HEK293 (cell line): ENCODE measurements at regions not wholly inside any gene's neighbourhood (a gene's known extent, or its start where the extent isn't known, plus 50 kb on each side); places are given as distances from the start of the nearest gene placed in this dataset.

Experiments used
- CTCF ChIA-PET: fragments of 350-600 bp; formaldehyde crosslinking; extraction: SDS; loops from one replicate; lab custom pipeline; 2021; ENCODE audit warnings: antibody characterized with exemption; lab: Yijun Ruan, JAX
- POLR2A ChIA-PET: fragments of 300-600 bp; formaldehyde crosslinking; extraction: SDS; loops from one replicate; lab custom pipeline; 2020; ENCODE audit warnings: antibody characterized with exemption, inconsistent platforms; lab: Yijun Ruan, JAX
- H3K27ac ChIP-seq: fragments of 200-500 bp; sonication (Bioruptor generic); 2 replicates; pipeline ENCODE4 v1.5.1; 2014; ENCODE audit warnings: low read depth, low read length, control low read depth, inconsistent platforms; ENCODE audit errors: extremely low read depth
- H3K36me3 ChIP-seq, 2 experiments: fragments of 200-500 bp in 1 of 2; sonication (Bioruptor generic) in 1 of 2; 1 replicate in 1 of 2; 2 replicates in 1 of 2; pipeline ENCODE4 v1.5.1; 2014 to 2017; ENCODE audit warnings: inconsistent platforms in 2 of 2, low read length in 2 of 2; ENCODE audit not compliant: control insufficient read depth in 2 of 2, insufficient read depth in 1 of 2
- H3K4me1 ChIP-seq: fragments of 200-500 bp; sonication (Bioruptor generic); 2 replicates; pipeline ENCODE4 v1.5.1; 2014; ENCODE audit warnings: mild to moderate bottlenecking, low read length, inconsistent platforms; ENCODE audit not compliant: control insufficient read depth, insufficient read depth
- H3K4me3 ChIP-seq: 2 replicates; pipeline ENCODE4 v1.5.1; 2011; ENCODE audit warnings: low read depth, mild to moderate bottlenecking, control low read depth, low read length, moderate library complexity
- H3K9me3 ChIP-seq: fragments of 200-500 bp; sonication (Bioruptor generic); 2 replicates; pipeline ENCODE4 v1.5.1; 2014; ENCODE audit warnings: low read depth, low read length, inconsistent platforms; ENCODE audit not compliant: control insufficient read depth, insufficient read depth
- ELK4 ChIP-seq: IDR thresholded peaks from 2 replicates; pipeline ENCODE4 v1.6.1; 2011; ENCODE audit warnings: mild to moderate bottlenecking, low read depth, low read length, borderline replicate concordance
- FEZF1 ChIP-seq: fragments of 450-650 bp; formaldehyde crosslinking; IDR thresholded peaks from 2 replicates; pipeline ENCODE4 v1.5.1; 2016; ENCODE audit warnings: missing biosample characterization, missing genetic modification characterization
- HOXA7 ChIP-seq: sonication (generic); formaldehyde crosslinking; IDR thresholded peaks from 2 replicates; pipeline ENCODE4 v1.8.1; 2022; ENCODE audit warnings: missing genetic modification reagents, borderline replicate concordance
- KLF1 ChIP-seq: fragments of 450-650 bp; formaldehyde crosslinking; IDR thresholded peaks from 2 replicates; pipeline ENCODE4 v1.5.1; 2016; ENCODE audit warnings: missing biosample characterization, missing genetic modification characterization
- PATZ1 ChIP-seq: fragments of 450-650 bp; formaldehyde crosslinking; IDR thresholded peaks from 2 replicates; pipeline ENCODE4 v1.5.1; 2016; ENCODE audit warnings: missing biosample characterization, missing genetic modification characterization
- REST ChIP-seq: fragments of 450-650 bp; formaldehyde crosslinking; IDR thresholded peaks from 2 replicates; pipeline ENCODE4 v1.5.1; 2016; ENCODE audit warnings: missing biosample characterization, missing genetic modification characterization
- SP3 ChIP-seq: fragments of 450-650 bp; formaldehyde crosslinking; IDR thresholded peaks from 2 replicates; pipeline ENCODE4 v1.5.1; 2016; ENCODE audit warnings: missing biosample characterization, missing genetic modification characterization
- ZBTB10 ChIP-seq: fragments of 450-650 bp; formaldehyde crosslinking; IDR thresholded peaks from 2 replicates; pipeline ENCODE4 v1.5.1; 2016; ENCODE audit warnings: missing biosample characterization, missing genetic modification characterization
- ZBTB26 ChIP-seq: fragments of 450-650 bp; formaldehyde crosslinking; optimal IDR thresholded peaks from 2 replicates; pipeline ENCODE3; 2016; ENCODE audit warnings: missing biosample characterization, mild to moderate bottlenecking, missing genetic modification characterization
- ZEB2 ChIP-seq: fragments of 450-650 bp; formaldehyde crosslinking; IDR thresholded peaks from 2 replicates; pipeline ENCODE4 v1.5.1; 2016; ENCODE audit warnings: missing biosample characterization, missing genetic modification characterization
- ZFP3 ChIP-seq: fragments of 450-650 bp; formaldehyde crosslinking; IDR thresholded peaks from 2 replicates; pipeline ENCODE4 v1.5.1; 2016; ENCODE audit warnings: low read depth, missing biosample characterization, missing genetic modification characterization
- ZNF140 ChIP-seq: fragments of 450-650 bp; formaldehyde crosslinking; IDR thresholded peaks from 2 replicates; pipeline ENCODE4 v1.5.1; 2016; ENCODE audit warnings: missing biosample characterization, missing genetic modification characterization
- ZNF362 ChIP-seq: fragments of 450-650 bp; formaldehyde crosslinking; IDR thresholded peaks from 2 replicates; pipeline ENCODE4 v1.5.1; 2016; ENCODE audit warnings: missing biosample characterization, missing genetic modification characterization
- ZNF391 ChIP-seq: fragments of 450-650 bp; formaldehyde crosslinking; IDR thresholded peaks from 2 replicates; pipeline ENCODE4 v1.5.1; 2016; ENCODE audit warnings: low read depth, missing biosample characterization, missing genetic modification characterization, borderline replicate concordance
- ZNF394 ChIP-seq: fragments of 450-650 bp; formaldehyde crosslinking; IDR thresholded peaks from 2 replicates; pipeline ENCODE4 v1.5.1; 2016; ENCODE audit warnings: missing biosample characterization, missing genetic modification characterization, mild to moderate bottlenecking, moderate library complexity, borderline replicate concordance
- ZNF398 ChIP-seq: fragments of 450-650 bp; formaldehyde crosslinking; IDR thresholded peaks from 2 replicates; pipeline ENCODE4 v1.5.1; 2017; ENCODE audit warnings: missing biosample characterization, missing genetic modification characterization
- ZNF629 ChIP-seq: fragments of 450-650 bp; formaldehyde crosslinking; IDR thresholded peaks from 2 replicates; pipeline ENCODE4 v1.5.1; 2017; ENCODE audit warnings: missing biosample characterization, missing genetic modification characterization
- ZNF777 ChIP-seq: fragments of 450-650 bp; formaldehyde crosslinking; IDR thresholded peaks from 2 replicates; pipeline ENCODE4 v1.5.1; 2017; ENCODE audit warnings: missing biosample characterization, missing genetic modification characterization, borderline replicate concordance
- ZNF830 ChIP-seq: fragments of 450-650 bp; IDR thresholded peaks from 2 replicates; pipeline ENCODE4 v1.5.0; 2018; ENCODE audit warnings: missing biosample characterization, missing genetic modification characterization, low read depth, mild to moderate bottlenecking, moderate library complexity
- ZSCAN16 ChIP-seq: fragments of 450-650 bp; formaldehyde crosslinking; IDR thresholded peaks from 2 replicates; pipeline ENCODE4 v1.5.1; 2016; ENCODE audit warnings: missing biosample characterization, missing genetic modification characterization
- ZSCAN30 ChIP-seq: fragments of 450-650 bp; IDR thresholded peaks from 2 replicates; pipeline ENCODE4 v1.5.1; 2018; ENCODE audit warnings: missing biosample characterization, mild to moderate bottlenecking, missing genetic modification characterization, moderate library complexity

GRCh38 chr6:72551470-72551869 lies 70.4 kb upstream of the KCNQ5 start:
- Histone ChIP-seq H3K9me3 (no peaks in the 10 kb centered on the region), H3K36me3 (no peaks in the 10 kb centered on the region), H3K4me1 (no peaks in the 10 kb centered on the region), H3K27ac (no peak overlapping the region), H3K4me3 (no peak overlapping the region)
- CTCF ChIA-PET = no interaction called here
- POLR2A ChIA-PET = no interaction called here
- TF ChIP-seq ZNF391 (tag by site-specific recombination) = no peak
- no peak for TF ChIP-seq FEZF1 (tag by site-specific recombination)

GRCh38 chr6:72552938-72553337 lies 68.9 kb upstream of the KCNQ5 start:
- no peaks in the 10 kb centered on the region for H3K9me3 ChIP-seq
- H3K4me1 ChIP-seq = no peaks in the 10 kb centered on the region
- no peak overlapping the region for H3K4me3 ChIP-seq
- ChIA-PET CTCF (no interaction called here), POLR2A (no interaction called here)
- no peak overlapping the region for H3K27ac ChIP-seq
- no peaks in the 10 kb centered on the region for H3K36me3 ChIP-seq
- TF ChIP-seq ZNF830 (tag by site-specific recombination) (no peak), ZBTB10 (tag by site-specific recombination) (no peak), ZEB2 (tag by site-specific recombination) (no peak), ZNF362 (no peak), ZNF629 (tag by site-specific recombination) (no peak), ZNF777 (tag by site-specific recombination) (no peak), SP3 (tag by site-specific recombination) (no peak), ZNF394 (no peak), HOXA7 (CRISPR knock-in tag) (no peak), ZFP3 (tag by site-specific recombination) (no peak), ZNF398 (no peak), ZSCAN30 (tag by site-specific recombination) (no peak), REST (tag by site-specific recombination) (no peak), KLF1 (no peak), ELK4 (no peak), ZBTB26 (tag by site-specific recombination) (no peak), ZSCAN16 (tag by site-specific recombination) (no peak), ZNF140 (no peak), PATZ1 (tag by site-specific recombination) (no peak)
